ENCODE measurements at regions not wholly inside any gene's neighbourhood (a gene's known extent, or its start where the extent isn't known, plus 50 kb on each side); places are given as distances from the start of the nearest gene placed in this dataset.

GRCh38 chr6:168227840-168228239 lies 91.7 kb downstream of the DACT2 start:
- DNase-seq, result no peak

GRCh38 chr6:168226902-168227318 lies 92.7 kb downstream of the DACT2 start:
- DNase-seq, result no peak

GRCh38 chr6:168226061-168226752 lies 93.4 kb downstream of the DACT2 start:
- DNase-seq, result no peak

GRCh38 chr6:168225471-168225911 lies 94.1 kb downstream of the DACT2 start:
- no peak for DNase-seq

GRCh38 chr6:168223755-168224154 lies 95.8 kb downstream of the DACT2 start:
- DNase-seq, result no peak

- DNase-seq, result no peak
Measured at GRCh38 chr6:168223150-168223549, 96.4 kb downstream of the DACT2 start.

GRCh38 chr6:168222115-168223043 lies 97.2 kb downstream of the DACT2 start:
- DNase-seq, result no peak

- no peak for DNase-seq
Measured at GRCh38 chr6:168221497-168222079, 98.0 kb downstream of the DACT2 start.

- DNase-seq, result no peak
Measured at GRCh38 chr6:168221000-168221399, 98.6 kb downstream of the DACT2 start.

GRCh38 chr6:168219804-168220203 lies 99.8 kb downstream of the DACT2 start:
- no peak for DNase-seq

- DNase-seq, result no peak
Measured at GRCh38 chr6:168218785-168219566, 100.6 kb downstream of the DACT2 start.

GRCh38 chr6:168217880-168218537 lies 101.6 kb downstream of the DACT2 start:
- no peak for DNase-seq

- no peak for DNase-seq
Measured at GRCh38 chr6:168217216-168217879, 102.2 kb downstream of the DACT2 start.

- no peak for DNase-seq
Measured at GRCh38 chr6:168216751-168217191, 102.8 kb downstream of the DACT2 start.

- no peak for DNase-seq
Measured at GRCh38 chr6:168216117-168216516, 103.5 kb downstream of the DACT2 start.

GRCh38 chr6:168215121-168215808 lies 104.3 kb downstream of the DACT2 start:
- DNase-seq, result no peak

- no peak for DNase-seq
Measured at GRCh38 chr6:168214586-168215104, 104.9 kb downstream of the DACT2 start.

- no peak for DNase-seq
Measured at GRCh38 chr6:168213121-168213524, 106.5 kb downstream of the DACT2 start.

GRCh38 chr6:168212362-168212761 lies 107.2 kb downstream of the DACT2 start:
- no peak for DNase-seq

GRCh38 chr6:168211681-168212080 lies 107.9 kb downstream of the DACT2 start:
- no peak for DNase-seq

Measured in CD4-positive, alpha-beta T cell treated with Interleukin-4 for 1 hour (primary cell).